HG03280 (cell line): ENCODE measurements at regions not wholly inside any gene's neighbourhood (a gene's known extent, or its start where the extent isn't known, plus 50 kb on each side); places are given as distances from the start of the nearest gene placed in this dataset.

Experiments
- ATAC-seq: cut with Tn5 transposase; IDR thresholded peaks from one replicate; pipeline ENCODE4 v1.9.1; 2021; ENCODE audit warnings: mild to moderate bottlenecking, moderate library complexity; ENCODE audit not compliant: unreplicated experiment

GRCh38 chr2:8159966-8160603 is 521.8 kb upstream of the ID2 start:
- ATAC-seq = no peak

GRCh38 chr2:8160959-8161358 is 520.9 kb upstream of the ID2 start:
- ATAC-seq = no peak

- ATAC-seq = no peak
Measured at GRCh38 chr2:8162552-8162951, 519.3 kb upstream of the ID2 start.

GRCh38 chr2:8165550-8165949 is 516.3 kb upstream of the ID2 start:
- ATAC-seq = no peak

GRCh38 chr2:8168022-8168717 is 513.7 kb upstream of the ID2 start:
- no peak for ATAC-seq

GRCh38 chr2:8168876-8169424 is 512.9 kb upstream of the ID2 start:
- ATAC-seq = no peak

GRCh38 chr2:8169443-8169842 is 512.4 kb upstream of the ID2 start:
- ATAC-seq = no peak

GRCh38 chr2:8170552-8171327 is 511.1 kb upstream of the ID2 start:
- no peak for ATAC-seq

- ATAC-seq = no peak
Measured at GRCh38 chr2:8171608-8172007, 510.2 kb upstream of the ID2 start.

GRCh38 chr2:8172661-8173060 is 509.2 kb upstream of the ID2 start:
- ATAC-seq = no peak

- ATAC-seq = no peak
Measured at GRCh38 chr2:8174641-8175257, 507.1 kb upstream of the ID2 start.

- ATAC-seq = no peak
Measured at GRCh38 chr2:8176887-8177286, 505.0 kb upstream of the ID2 start.

- ATAC-seq = no peak
Measured at GRCh38 chr2:8177566-8177965, 504.3 kb upstream of the ID2 start.

GRCh38 chr2:8178911-8179310 is 502.9 kb upstream of the ID2 start:
- no peak for ATAC-seq

GRCh38 chr2:8189316-8189715 is 492.5 kb upstream of the ID2 start:
- no peak for ATAC-seq

GRCh38 chr2:8190279-8190678 is 491.6 kb upstream of the ID2 start:
- no peak for ATAC-seq

- no peak for ATAC-seq
Measured at GRCh38 chr2:8191427-8191826, 490.4 kb upstream of the ID2 start.

GRCh38 chr2:8193146-8193545 is 488.7 kb upstream of the ID2 start:
- ATAC-seq = no peak

- ATAC-seq = no peak
Measured at GRCh38 chr2:8193686-8194615, 487.9 kb upstream of the ID2 start.

GRCh38 chr2:8195784-8196183 is 486.1 kb upstream of the ID2 start:
- ATAC-seq = no peak
